Activated CD8-positive, alpha-beta memory T cell treated with anti-CD3 and anti-CD28 coated beads, Interleukin-2, amount 10 ng/mL, durations not matched to agents 7 days and 5 days (primary cell): ENCODE measurements at regions not wholly inside any gene's neighbourhood (a gene's known extent, or its start where the extent isn't known, plus 50 kb on each side); places are given as distances from the start of the nearest gene placed in this dataset.
"Not testable (repeated sequence)": the region's sequence is repeated elsewhere in the genome, so short reads cannot be mapped to it uniquely, and the experiment has no call there.

Source experiments
- ATAC-seq: fragments of 150-1000 bp; cut with Tn5 transposase; one replicate; pipeline ENCODE4 v1.10.0; 2021; ENCODE audit warnings: moderate library complexity
- CTCF ChIA-PET: fragments of 350-600 bp; sonication (Branson Sonifier 250); formaldehyde crosslinking; loops from one replicate; lab custom pipeline; 2021; ENCODE audit warnings: antibody characterized with exemption; lab: Charles Lee
- DNase-seq: peaks from one replicate; pipeline ENCODE4 v3.0.0-alpha.2; 2020
- H3K27ac Mint-ChIP-seq: one replicate; pipeline ENCODE4 v1.8.0; 2021; ENCODE audit warnings: mild to moderate bottlenecking, mixed read lengths
- H3K27me3 Mint-ChIP-seq: one replicate; pipeline ENCODE4 v1.8.0; 2021; ENCODE audit warnings: mixed read lengths
- H3K36me3 Mint-ChIP-seq: one replicate; pipeline ENCODE4 v1.8.0; 2021; ENCODE audit warnings: mild to moderate bottlenecking, mixed read lengths
- H3K4me1 Mint-ChIP-seq: one replicate; pipeline ENCODE4 v1.8.0; 2021; ENCODE audit warnings: mixed read lengths
- H3K4me3 Mint-ChIP-seq: one replicate; pipeline ENCODE4 v1.8.0; 2021; ENCODE audit warnings: mild to moderate bottlenecking, moderate library complexity, mixed read lengths
- H3K9me3 Mint-ChIP-seq: one replicate; pipeline ENCODE4 v1.8.0; 2022; ENCODE audit warnings: low read depth, mixed read lengths

GRCh38 chr7:93830141-93830925 lies 60.2 kb downstream of the TFPI2 start:
- CTCF ChIA-PET: no interaction called here
- no peak overlapping the region for H3K27ac Mint-ChIP-seq
- ATAC-seq (no peak), DNase-seq (no peak)
- peaks cover 1% of the 10 kb centered on the region for H3K4me1 Mint-ChIP-seq
- H3K9me3 Mint-ChIP-seq: no peaks in the 10 kb centered on the region
- H3K27me3 Mint-ChIP-seq: peaks cover 13% of the 10 kb centered on the region
- H3K4me3 Mint-ChIP-seq: no peak overlapping the region
- H3K36me3 Mint-ChIP-seq: no peaks in the 10 kb centered on the region

GRCh38 chr7:93828260-93828659 lies 62.3 kb downstream of the TFPI2 start:
- no peak overlapping the region for H3K27ac Mint-ChIP-seq
- ATAC-seq (no peak), DNase-seq (no peak)
- H3K4me3 Mint-ChIP-seq: no peak overlapping the region
- CTCF ChIA-PET: no interaction called here
- H3K27me3 Mint-ChIP-seq: peaks cover 12% of the 10 kb centered on the region
- H3K4me1 Mint-ChIP-seq: peaks cover 1% of the 10 kb centered on the region
- no peaks in the 10 kb centered on the region for H3K9me3 Mint-ChIP-seq
- H3K36me3 Mint-ChIP-seq: no peaks in the 10 kb centered on the region

- CTCF ChIA-PET: no interaction called here
- peaks cover 1% of the 10 kb centered on the region for H3K4me1 Mint-ChIP-seq
- H3K27me3 Mint-ChIP-seq: peaks cover 9% of the 10 kb centered on the region
- H3K9me3 Mint-ChIP-seq: no peaks in the 10 kb centered on the region
- ATAC-seq (no peak), DNase-seq (no peak)
- H3K27ac Mint-ChIP-seq: no peak overlapping the region
- H3K4me3 Mint-ChIP-seq: no peak overlapping the region
- no peaks in the 10 kb centered on the region for H3K36me3 Mint-ChIP-seq
Observed at GRCh38 chr7:93823621-93824020, 66.9 kb downstream of the TFPI2 start.

- Mint-ChIP-seq H3K36me3 (no peaks in the 10 kb centered on the region), H3K27ac (no peak overlapping the region), H3K4me3 (no peak overlapping the region), H3K4me1 (no peaks in the 10 kb centered on the region), H3K9me3 (no peaks in the 10 kb centered on the region), H3K27me3 (peaks cover 6% of the 10 kb centered on the region)
- no peak for DNase-seq
- ATAC-seq: no peak
- CTCF ChIA-PET: no interaction called here
Observed at GRCh38 chr7:93821463-93821862, 69.1 kb downstream of the TFPI2 start.

GRCh38 chr7:93819699-93820098 lies 70.9 kb downstream of the TFPI2 start:
- no peaks in the 10 kb centered on the region for H3K9me3 Mint-ChIP-seq
- CTCF ChIA-PET: no interaction called here
- peaks cover 3% of the 10 kb centered on the region for H3K27me3 Mint-ChIP-seq
- DNase-seq (no peak), ATAC-seq (no peak)
- no peak overlapping the region for H3K4me3 Mint-ChIP-seq
- no peaks in the 10 kb centered on the region for H3K36me3 Mint-ChIP-seq
- no peak overlapping the region for H3K27ac Mint-ChIP-seq
- H3K4me1 Mint-ChIP-seq: no peaks in the 10 kb centered on the region

- no peaks in the 10 kb centered on the region for H3K4me1 Mint-ChIP-seq
- H3K9me3 Mint-ChIP-seq: no peaks in the 10 kb centered on the region
- ATAC-seq (no peak), DNase-seq (no peak)
- H3K27ac Mint-ChIP-seq: no peak overlapping the region
- H3K27me3 Mint-ChIP-seq: peaks cover 3% of the 10 kb centered on the region
- no peak overlapping the region for H3K4me3 Mint-ChIP-seq
- H3K36me3 Mint-ChIP-seq: no peaks in the 10 kb centered on the region
- CTCF ChIA-PET: no interaction called here
Observed at GRCh38 chr7:93817526-93817925, 73.0 kb downstream of the TFPI2 start.

- Mint-ChIP-seq H3K27ac (no peak overlapping the region), H3K4me1 (no peaks in the 10 kb centered on the region), H3K36me3 (no peaks in the 10 kb centered on the region), H3K4me3 (no peak overlapping the region), H3K27me3 (peaks cover 3% of the 10 kb centered on the region), H3K9me3 (no peaks in the 10 kb centered on the region)
- DNase-seq: no peak
- no peak for ATAC-seq
- CTCF ChIA-PET: no interaction called here
Observed at GRCh38 chr7:93817004-93817403, 73.5 kb downstream of the TFPI2 start.

- Mint-ChIP-seq H3K9me3 (no peaks in the 10 kb centered on the region), H3K27ac (no peak overlapping the region), H3K36me3 (no peaks in the 10 kb centered on the region), H3K27me3 (peaks cover 3% of the 10 kb centered on the region), H3K4me3 (no peak overlapping the region), H3K4me1 (no peaks in the 10 kb centered on the region)
- no peak for ATAC-seq
- CTCF ChIA-PET: no interaction called here
- DNase-seq: no peak
Observed at GRCh38 chr7:93813514-93813913, 77.0 kb downstream of the TFPI2 start.

- DNase-seq: no peak
- ATAC-seq: no peak
- no peaks in the 10 kb centered on the region for H3K9me3 Mint-ChIP-seq
- CTCF ChIA-PET: no interaction called here
- H3K27me3 Mint-ChIP-seq: no peaks in the 10 kb centered on the region
- no peak overlapping the region for H3K27ac Mint-ChIP-seq
- H3K36me3 Mint-ChIP-seq: no peaks in the 10 kb centered on the region
- no peak overlapping the region for H3K4me3 Mint-ChIP-seq
- H3K4me1 Mint-ChIP-seq: no peaks in the 10 kb centered on the region
Observed at GRCh38 chr7:93812061-93812460, 78.5 kb downstream of the TFPI2 start.

- Mint-ChIP-seq H3K9me3 (no peaks in the 10 kb centered on the region), H3K4me1 (no peaks in the 10 kb centered on the region), H3K36me3 (no peaks in the 10 kb centered on the region), H3K4me3 (no peak overlapping the region), H3K27me3 (no peaks in the 10 kb centered on the region), H3K27ac (no peak overlapping the region)
- ATAC-seq: no peak
- DNase-seq: no peak
- CTCF ChIA-PET: no interaction called here
Observed at GRCh38 chr7:93811198-93811597, 79.4 kb downstream of the TFPI2 start.

- H3K27me3 Mint-ChIP-seq: no peaks in the 10 kb centered on the region
- no peak for ATAC-seq
- DNase-seq: no peak
- no peak overlapping the region for H3K4me3 Mint-ChIP-seq
- no peaks in the 10 kb centered on the region for H3K36me3 Mint-ChIP-seq
- H3K4me1 Mint-ChIP-seq: no peaks in the 10 kb centered on the region
- no peaks in the 10 kb centered on the region for H3K9me3 Mint-ChIP-seq
- CTCF ChIA-PET: no interaction called here
- H3K27ac Mint-ChIP-seq: no peak overlapping the region
Observed at GRCh38 chr7:93810561-93810960, 80.0 kb downstream of the TFPI2 start.

- ATAC-seq (no peak), DNase-seq (no peak)
- Mint-ChIP-seq H3K36me3 (no peaks in the 10 kb centered on the region), H3K9me3 (no peaks in the 10 kb centered on the region), H3K4me1 (no peaks in the 10 kb centered on the region), H3K4me3 (no peak overlapping the region), H3K27ac (no peak overlapping the region), H3K27me3 (no peaks in the 10 kb centered on the region)
- CTCF ChIA-PET: no interaction called here
Observed at GRCh38 chr7:93804726-93805125, 85.8 kb downstream of the TFPI2 start.

GRCh38 chr7:93799750-93800357 lies 90.7 kb downstream of the TFPI2 start:
- no peaks in the 10 kb centered on the region for H3K27me3 Mint-ChIP-seq
- ATAC-seq (no peak), DNase-seq (no peak)
- H3K4me1 Mint-ChIP-seq: no peaks in the 10 kb centered on the region
- CTCF ChIA-PET: interaction anchor here (1.4 kb wide), 1 partner anchor 290 kb away, joined by 3 read pairs; no protein-coding TSS in a partner anchor
- no peaks in the 10 kb centered on the region for H3K36me3 Mint-ChIP-seq
- H3K9me3 Mint-ChIP-seq: no peaks in the 10 kb centered on the region
- no peak overlapping the region for H3K27ac Mint-ChIP-seq
- H3K4me3 Mint-ChIP-seq: no peak overlapping the region

GRCh38 chr7:93793084-93793697 lies 97.4 kb downstream of the TFPI2 start:
- CTCF ChIA-PET, H3K27ac Mint-ChIP-seq, H3K27me3 Mint-ChIP-seq, H3K9me3 Mint-ChIP-seq, H3K4me3 Mint-ChIP-seq, DNase-seq, H3K36me3 Mint-ChIP-seq, H3K4me1 Mint-ChIP-seq, ATAC-seq: not testable (repeated sequence)
